Choroid plexus epithelial cell (primary cell): ENCODE measurements at regions not wholly inside any gene's neighbourhood (a gene's known extent, or its start where the extent isn't known, plus 50 kb on each side); places are given as distances from the start of the nearest gene placed in this dataset.

ENCODE experiments used
- DNase-seq: peaks from one replicate; pipeline ENCODE4 v3.0.0-alpha.2; 2010; ENCODE audit warnings: low read depth
- H3K4me3 ChIP-seq: 2 replicates; pipeline ENCODE4 v1.5.1; 2011; ENCODE audit warnings: low read depth, mild to moderate bottlenecking, control low read depth, low read length, moderate library complexity
- CTCF ChIP-seq: conservative IDR thresholded peaks from 2 replicates; pipeline ENCODE4 v1.5.1; 2011; ENCODE audit warnings: low read depth, mild to moderate bottlenecking, control low read depth, inconsistent platforms, low read length, moderate library complexity

GRCh38 chr1:239606850-239607400 is 220.6 kb downstream of the CHRM3 start:
- TF ChIP-seq CTCF, result no peak
- no peak overlapping the region for H3K4me3 ChIP-seq
- DNase-seq, result no peak

DNA sequence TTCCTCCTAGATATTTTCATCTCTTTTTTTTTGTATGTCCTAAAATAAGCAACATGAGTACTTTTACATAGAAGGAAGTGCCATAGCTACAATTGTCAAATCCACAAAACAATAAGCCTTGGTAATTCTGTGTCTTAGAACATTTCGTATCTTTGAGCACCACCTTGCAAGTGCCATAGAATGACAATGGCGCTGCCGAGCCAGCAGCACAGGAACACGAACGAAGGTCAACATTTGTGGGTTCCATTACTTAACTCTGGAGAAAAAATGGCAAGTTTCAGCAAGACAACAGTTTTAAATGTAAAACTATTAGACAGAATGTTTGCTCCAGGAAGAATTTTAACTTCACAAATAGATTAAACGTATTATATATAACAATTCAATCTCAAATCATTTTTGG is 222.1 kb downstream of the CHRM3 start:
- no peak overlapping the region for H3K4me3 ChIP-seq
- DNase-seq, result no peak
- TF ChIP-seq CTCF, result no peak

- no peak for TF ChIP-seq CTCF
- no peak overlapping the region for H3K4me3 ChIP-seq
- DNase-seq, result no peak
These were observed 226.0 kb downstream of the CHRM3 start for GRCh38 chr1:239612379-239612778.

DNA sequence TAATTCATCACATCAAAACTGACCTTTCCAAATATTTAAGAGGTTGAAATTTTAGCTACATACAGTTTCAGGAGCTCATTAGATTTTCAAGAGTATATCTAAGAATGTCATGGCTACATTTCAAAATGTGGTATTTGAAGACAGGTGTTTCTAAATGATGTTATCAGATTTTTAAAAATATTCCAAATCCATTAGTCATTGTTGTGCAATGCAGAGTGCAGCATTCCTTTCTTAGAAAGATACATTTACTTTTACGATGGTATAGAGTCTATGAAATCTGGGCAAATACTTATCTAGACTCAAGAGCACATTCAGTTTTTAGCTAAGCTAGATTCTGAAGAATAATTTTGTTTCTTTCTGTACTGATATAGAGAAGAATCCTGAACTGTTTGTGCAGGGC is 230.3 kb downstream of the CHRM3 start:
- no peak for TF ChIP-seq CTCF
- DNase-seq, result no peak
- H3K4me3 ChIP-seq, result no peak overlapping the region

DNA sequence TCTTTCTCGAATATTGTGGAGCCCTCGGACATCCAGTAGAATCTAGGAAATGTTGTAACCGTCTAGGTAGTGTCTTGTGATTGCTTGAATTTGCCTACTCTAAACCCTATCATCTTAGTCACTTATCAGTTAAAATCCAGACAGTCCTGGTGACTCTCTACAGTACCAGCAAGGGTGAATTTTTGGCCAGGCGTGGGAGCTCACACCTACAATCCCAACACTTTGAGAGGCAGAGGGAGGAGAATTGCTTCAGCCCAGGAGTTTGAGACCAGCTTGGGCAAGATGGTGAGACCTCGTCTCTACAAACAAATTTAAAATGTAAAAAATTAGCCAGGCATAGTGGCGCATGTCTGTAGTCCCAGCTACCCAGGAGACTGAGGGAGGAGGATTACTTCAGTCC is 230.9 kb downstream of the CHRM3 start:
- H3K4me3 ChIP-seq, result no peak overlapping the region
- TF ChIP-seq CTCF, result no peak
- DNase-seq, result no peak

- DNase-seq, result no peak
- TF ChIP-seq CTCF, result no peak
- H3K4me3 ChIP-seq, result no peak overlapping the region
These were observed 231.4 kb downstream of the CHRM3 start for GRCh38 chr1:239617731-239618130.

GRCh38 chr1:239619190-239619589 is 232.8 kb downstream of the CHRM3 start:
- DNase-seq, result no peak
- no peak overlapping the region for H3K4me3 ChIP-seq
- no peak for TF ChIP-seq CTCF
